Lower leg skin (tissue), 3 donors: ENCODE measurements at regions not wholly inside any gene's neighbourhood (a gene's known extent, or its start where the extent isn't known, plus 50 kb on each side); places are given as distances from the start of the nearest gene placed in this dataset.

Source experiments
- CTCF ChIP-seq, 3 donors: fragments of 450-650 bp; IDR thresholded peaks; one replicate each; pipeline ENCODE4 v1.5.1; 2016; ENCODE audit warnings: antibody characterized with exemption in 3 of 3, mild to moderate bottlenecking in 3 of 3, moderate library complexity in 2 of 3
- POLR2A ChIP-seq, 2 donors: fragments of 450-650 bp; IDR thresholded peaks; one replicate each; pipeline ENCODE4 v1.6.1; 2016 to 2017; ENCODE audit warnings: antibody characterized with exemption in 2 of 2, mild to moderate bottlenecking in 1 of 2, moderate library complexity in 1 of 2

- TF ChIP-seq POLR2A (IDR thresholded peaks at IDR 0.05) (no peak), CTCF (IDR thresholded peaks at IDR 0.05) (no peak)
Measured at GRCh38 chr6:170025341-170025911, 265.5 kb downstream of the DLL1 start.
